Osteocyte (in vitro differentiated cells): ENCODE measurements at regions not wholly inside any gene's neighbourhood (a gene's known extent, or its start where the extent isn't known, plus 50 kb on each side); places are given as distances from the start of the nearest gene placed in this dataset.

Source experiments
- DNase-seq: peaks from one replicate; pipeline ENCODE4 v3.0.0; 2021; ENCODE audit warnings: mixed read lengths; ENCODE audit not compliant: unreplicated experiment; ENCODE audit errors: extremely low spot score
- H3K27ac Mint-ChIP-seq: one replicate; pipeline ENCODE4 v1.8.0; 2021; ENCODE audit warnings: mild to moderate bottlenecking, mixed read lengths; ENCODE audit not compliant: unreplicated experiment
- H3K27me3 Mint-ChIP-seq: one replicate; pipeline ENCODE4 v1.8.0; 2021; ENCODE audit warnings: mixed read lengths; ENCODE audit not compliant: unreplicated experiment
- H3K36me3 Mint-ChIP-seq: one replicate; pipeline ENCODE4 v1.8.0; 2021; ENCODE audit warnings: mixed read lengths; ENCODE audit not compliant: unreplicated experiment
- H3K4me1 Mint-ChIP-seq: one replicate; pipeline ENCODE4 v1.8.0; 2021; ENCODE audit warnings: mixed read lengths; ENCODE audit not compliant: unreplicated experiment
- H3K4me3 Mint-ChIP-seq: one replicate; pipeline ENCODE4 v1.8.0; 2021; ENCODE audit warnings: mild to moderate bottlenecking, moderate library complexity, mixed read lengths; ENCODE audit not compliant: unreplicated experiment
- H3K9me3 Mint-ChIP-seq: one replicate; pipeline ENCODE4 v1.8.0; 2021; ENCODE audit warnings: mixed read lengths; ENCODE audit not compliant: unreplicated experiment
- TF ChIP-seq, protein P1 (sequence below): fragments of 200-600 bp; sonication (generic); IDR thresholded peaks from 2 replicates; pipeline ENCODE4 v1.5.0; 2021; ENCODE audit warnings: antibody characterized with exemption, mild to moderate bottlenecking, moderate library complexity

DNA sequence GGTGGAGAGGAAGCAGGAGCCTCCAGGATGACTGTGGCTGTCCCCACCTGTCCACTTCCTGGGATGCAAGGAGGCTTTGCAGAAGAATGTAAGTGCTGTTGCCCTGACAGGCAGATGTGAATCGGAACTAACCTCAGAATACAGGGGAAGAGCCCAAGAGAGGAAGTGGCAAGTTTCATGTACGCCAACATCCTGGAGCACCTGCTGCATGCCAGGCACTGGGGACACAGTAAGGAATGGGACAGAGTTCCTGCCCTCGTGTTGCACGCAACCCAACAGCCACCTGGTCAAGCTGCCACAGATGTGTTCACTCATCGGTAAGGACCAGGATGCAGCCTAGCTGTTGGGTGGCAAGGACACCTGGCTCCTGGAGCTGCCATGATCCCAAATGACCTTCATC, 98.6 kb upstream of the RPL38 start:
- H3K36me3 Mint-ChIP-seq, result no peaks in the 10 kb centered on the region
- no peak overlapping the region for H3K27ac Mint-ChIP-seq
- peaks cover 7% of the 10 kb centered on the region for H3K9me3 Mint-ChIP-seq
- H3K4me1 Mint-ChIP-seq, result no peaks in the 10 kb centered on the region
- H3K27me3 Mint-ChIP-seq, result peaks cover 4% of the 10 kb centered on the region
- no peak for DNase-seq
- TF ChIP-seq, protein P1, sequence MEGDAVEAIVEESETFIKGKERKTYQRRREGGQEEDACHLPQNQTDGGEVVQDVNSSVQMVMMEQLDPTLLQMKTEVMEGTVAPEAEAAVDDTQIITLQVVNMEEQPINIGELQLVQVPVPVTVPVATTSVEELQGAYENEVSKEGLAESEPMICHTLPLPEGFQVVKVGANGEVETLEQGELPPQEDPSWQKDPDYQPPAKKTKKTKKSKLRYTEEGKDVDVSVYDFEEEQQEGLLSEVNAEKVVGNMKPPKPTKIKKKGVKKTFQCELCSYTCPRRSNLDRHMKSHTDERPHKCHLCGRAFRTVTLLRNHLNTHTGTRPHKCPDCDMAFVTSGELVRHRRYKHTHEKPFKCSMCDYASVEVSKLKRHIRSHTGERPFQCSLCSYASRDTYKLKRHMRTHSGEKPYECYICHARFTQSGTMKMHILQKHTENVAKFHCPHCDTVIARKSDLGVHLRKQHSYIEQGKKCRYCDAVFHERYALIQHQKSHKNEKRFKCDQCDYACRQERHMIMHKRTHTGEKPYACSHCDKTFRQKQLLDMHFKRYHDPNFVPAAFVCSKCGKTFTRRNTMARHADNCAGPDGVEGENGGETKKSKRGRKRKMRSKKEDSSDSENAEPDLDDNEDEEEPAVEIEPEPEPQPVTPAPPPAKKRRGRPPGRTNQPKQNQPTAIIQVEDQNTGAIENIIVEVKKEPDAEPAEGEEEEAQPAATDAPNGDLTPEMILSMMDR, result no peak
- H3K4me3 Mint-ChIP-seq, result no peak overlapping the region

- H3K4me1 Mint-ChIP-seq, result no peaks in the 10 kb centered on the region
- H3K27me3 Mint-ChIP-seq, result peaks cover 4% of the 10 kb centered on the region
- H3K4me3 Mint-ChIP-seq, result no peak overlapping the region
- no peaks in the 10 kb centered on the region for H3K36me3 Mint-ChIP-seq
- TF ChIP-seq, protein P1, result no peak
- no peak for DNase-seq
- peaks cover 7% of the 10 kb centered on the region for H3K9me3 Mint-ChIP-seq
- H3K27ac Mint-ChIP-seq, result no peak overlapping the region
Measured at GRCh38 chr17:74107107-74107506, 96.4 kb upstream of the RPL38 start.

- TF ChIP-seq, protein P1, result no peak
- Mint-ChIP-seq H3K27me3 (no peaks in the 10 kb centered on the region), H3K4me3 (no peak overlapping the region), H3K9me3 (peaks cover 7% of the 10 kb centered on the region), H3K4me1 (no peaks in the 10 kb centered on the region), H3K27ac (no peak overlapping the region), H3K36me3 (no peaks in the 10 kb centered on the region)
- DNase-seq, result no peak
Measured at GRCh38 chr17:74108126-74108705, 95.3 kb upstream of the RPL38 start.

- TF ChIP-seq, protein P1, result no peak
- no peaks in the 10 kb centered on the region for H3K27me3 Mint-ChIP-seq
- peaks cover 7% of the 10 kb centered on the region for H3K9me3 Mint-ChIP-seq
- H3K4me1 Mint-ChIP-seq, result no peaks in the 10 kb centered on the region
- H3K36me3 Mint-ChIP-seq, result no peaks in the 10 kb centered on the region
- H3K27ac Mint-ChIP-seq, result no peak overlapping the region
- H3K4me3 Mint-ChIP-seq, result no peak overlapping the region
- no peak for DNase-seq
Measured at GRCh38 chr17:74110467-74110866, 93.0 kb upstream of the RPL38 start.

DNA sequence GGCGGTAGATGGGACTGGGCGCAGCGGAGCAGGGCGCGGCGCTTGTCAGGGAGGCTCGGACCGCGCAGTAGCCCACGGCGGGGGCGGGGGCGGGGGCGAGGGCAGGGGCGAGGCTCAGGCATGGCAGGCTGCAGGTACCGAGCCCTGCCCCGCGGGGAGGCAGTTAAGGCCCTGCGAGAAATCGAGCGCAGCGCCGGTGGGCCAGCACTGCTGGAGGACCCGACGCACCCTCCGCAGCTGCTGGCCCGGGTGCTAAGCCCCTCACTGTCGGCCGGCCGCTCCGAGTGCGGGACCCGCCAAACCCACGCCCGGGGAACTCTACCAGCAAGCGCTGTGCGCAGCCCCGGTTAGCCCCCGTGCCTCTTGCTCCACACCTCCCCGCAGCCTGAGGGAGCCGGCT, 90.2 kb upstream of the RPL38 start:
- peaks cover 11% of the 10 kb centered on the region for H3K27me3 Mint-ChIP-seq
- TF ChIP-seq, protein P1, result no peak
- no peaks in the 10 kb centered on the region for H3K4me1 Mint-ChIP-seq
- no peaks in the 10 kb centered on the region for H3K9me3 Mint-ChIP-seq
- H3K4me3 Mint-ChIP-seq, result no peak overlapping the region
- no peak overlapping the region for H3K27ac Mint-ChIP-seq
- DNase-seq, result no peak
- no peaks in the 10 kb centered on the region for H3K36me3 Mint-ChIP-seq
